ENCODE measurements at regions not wholly inside any gene's neighbourhood (a gene's known extent, or its start where the extent isn't known, plus 50 kb on each side); places are given as distances from the start of the nearest gene placed in this dataset.

DNA sequence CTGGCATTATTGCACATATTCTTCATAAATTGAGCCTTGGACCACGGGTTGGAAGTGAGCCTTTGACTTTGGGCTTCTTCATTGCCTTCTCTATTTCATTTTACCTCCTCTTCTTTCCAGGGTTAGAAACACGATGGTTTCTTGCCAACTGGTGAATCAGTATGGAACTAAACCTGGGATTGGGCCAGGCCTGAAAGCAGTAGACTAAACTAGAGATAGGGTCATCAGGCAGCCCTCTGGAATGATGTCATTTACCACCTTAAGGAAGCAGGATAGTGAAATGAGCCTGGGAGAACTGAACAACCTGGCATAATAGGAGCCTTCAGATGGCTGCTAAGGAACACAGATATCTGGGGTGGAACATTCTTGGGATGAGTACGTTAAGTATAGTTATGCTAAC lies 67.5 kb upstream of the ATP8A1 start:
- peaks cover 4% of the 10 kb centered on the region for H3K27me3 Mint-ChIP-seq
- peaks cover 2% of the 10 kb centered on the region for H3K36me3 Mint-ChIP-seq (ENCODE audit: low read depth)

DNA sequence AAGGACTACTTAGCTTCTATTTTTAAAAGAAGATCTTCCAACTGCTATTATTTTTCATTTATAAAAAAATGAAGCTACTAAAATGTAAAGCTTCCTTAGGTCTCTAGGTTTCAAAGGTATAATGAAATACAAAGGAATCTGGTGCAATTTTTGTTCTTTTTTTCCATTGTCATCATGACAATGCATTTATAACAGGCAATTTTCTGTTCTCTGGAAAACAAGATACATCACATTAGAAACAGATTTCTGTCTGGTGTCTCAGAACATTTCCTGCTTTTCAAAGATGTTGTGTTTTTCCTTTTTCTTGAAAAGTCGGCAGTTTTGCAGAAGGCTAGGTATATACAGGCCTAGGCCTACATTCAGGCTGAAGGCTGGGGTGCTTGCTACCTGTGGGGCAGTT lies 63.6 kb upstream of the ATP8A1 start:
- Mint-ChIP-seq H3K36me3 (ENCODE audit: low read depth) (peaks cover 2% of the 10 kb centered on the region), H3K4me1 (peaks cover 3% of the 10 kb centered on the region), H3K27ac (no peak overlapping the region), H3K27me3 (peaks cover 4% of the 10 kb centered on the region), H3K4me3 (no peak overlapping the region)
- DNase-seq (no peak), ATAC-seq (no peak)
- H3K9me3 ChIP-seq (ENCODE audit: control insufficient read depth, low read length, poor library complexity, severe bottlenecking), result no peaks in the 10 kb centered on the region

More for the DNA sequence above, 67.5 kb upstream of the ATP8A1 start:
- no peaks in the 10 kb centered on the region for H3K4me1 Mint-ChIP-seq
- H3K4me3 Mint-ChIP-seq, result no peak overlapping the region
- no peak for DNase-seq
- no peak for ATAC-seq
- no peak overlapping the region for H3K27ac Mint-ChIP-seq
- peaks cover 2% of the 10 kb centered on the region for H3K9me3 ChIP-seq (ENCODE audit: control insufficient read depth, low read length, poor library complexity, severe bottlenecking)

DNA sequence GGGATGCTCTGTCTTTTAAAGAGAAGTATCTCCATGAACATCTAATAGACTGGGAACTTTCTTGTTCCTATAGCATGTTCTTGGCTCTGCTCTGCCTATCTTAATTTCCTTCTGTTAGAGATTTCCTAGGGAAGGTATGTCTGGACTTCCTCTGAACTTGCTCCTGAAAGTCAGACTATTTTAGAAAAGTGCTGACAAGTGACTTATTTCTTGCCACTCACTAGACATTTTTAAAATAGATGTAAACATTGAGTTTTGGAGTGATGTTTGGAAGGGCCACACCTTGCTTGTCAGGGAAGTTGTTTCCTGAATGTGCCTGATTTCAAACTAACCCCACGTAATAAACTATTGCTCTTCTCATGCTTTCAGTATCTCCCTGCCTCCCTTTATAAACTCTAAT lies 62.4 kb upstream of the ATP8A1 start:
- no peak for DNase-seq
- Mint-ChIP-seq H3K4me3 (no peak overlapping the region), H3K4me1 (peaks cover 3% of the 10 kb centered on the region), H3K27me3 (peaks cover 4% of the 10 kb centered on the region), H3K27ac (no peak overlapping the region), H3K36me3 (ENCODE audit: low read depth) (peaks cover 2% of the 10 kb centered on the region)
- no peak for ATAC-seq
- H3K9me3 ChIP-seq (ENCODE audit: control insufficient read depth, low read length, poor library complexity, severe bottlenecking), result no peaks in the 10 kb centered on the region

DNA sequence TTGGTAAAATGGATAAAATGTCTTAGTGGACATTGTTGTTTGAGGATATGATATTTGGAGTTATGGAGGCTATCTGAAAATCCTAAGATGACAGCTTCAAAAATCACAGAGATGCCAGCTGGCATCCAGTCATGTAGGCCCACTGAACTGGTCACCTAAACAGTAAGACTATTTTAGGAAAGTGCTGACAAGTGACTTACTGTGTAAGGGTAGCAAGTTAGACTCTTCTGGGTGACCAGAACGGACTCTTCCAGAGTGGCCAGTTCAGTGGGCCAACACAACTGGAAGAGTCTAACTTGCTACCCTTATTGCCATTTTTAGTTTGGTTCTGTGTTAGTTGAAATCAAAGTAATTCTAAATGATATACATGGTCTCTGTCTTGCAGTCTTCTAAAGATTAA lies 61.4 kb upstream of the ATP8A1 start:
- DNase-seq (no peak), ATAC-seq (no peak)
- H3K27me3 Mint-ChIP-seq, result peaks cover 2% of the 10 kb centered on the region
- peaks cover 3% of the 10 kb centered on the region for H3K4me1 Mint-ChIP-seq
- no peak overlapping the region for H3K27ac Mint-ChIP-seq
- H3K36me3 Mint-ChIP-seq (ENCODE audit: low read depth), result peaks cover 2% of the 10 kb centered on the region
- H3K4me3 Mint-ChIP-seq, result no peak overlapping the region
- H3K9me3 ChIP-seq (ENCODE audit: control insufficient read depth, low read length, poor library complexity, severe bottlenecking), result no peaks in the 10 kb centered on the region

DNA sequence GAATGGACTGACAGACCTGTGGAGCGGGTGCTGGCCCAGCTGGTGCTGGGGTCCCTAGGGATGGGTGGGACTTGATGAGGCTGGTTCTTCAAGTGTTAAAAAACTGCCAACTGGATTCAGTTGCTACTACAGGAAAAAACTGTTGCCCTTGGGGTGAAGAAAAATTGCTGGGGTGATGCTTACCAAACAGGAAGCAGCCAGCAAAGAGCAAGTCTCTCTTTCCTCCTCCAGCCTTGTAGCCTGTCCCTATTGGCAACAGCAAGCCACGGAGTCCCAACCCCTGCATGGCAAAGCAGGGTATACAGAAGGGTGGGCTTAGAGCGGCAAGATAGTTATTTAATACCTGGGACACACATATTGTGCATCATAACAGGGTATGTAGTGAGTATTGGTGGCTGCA lies 60.1 kb upstream of the ATP8A1 start:
- no peak for DNase-seq
- H3K27me3 Mint-ChIP-seq, result peaks cover 6% of the 10 kb centered on the region
- H3K27ac Mint-ChIP-seq, result no peak overlapping the region

DNA sequence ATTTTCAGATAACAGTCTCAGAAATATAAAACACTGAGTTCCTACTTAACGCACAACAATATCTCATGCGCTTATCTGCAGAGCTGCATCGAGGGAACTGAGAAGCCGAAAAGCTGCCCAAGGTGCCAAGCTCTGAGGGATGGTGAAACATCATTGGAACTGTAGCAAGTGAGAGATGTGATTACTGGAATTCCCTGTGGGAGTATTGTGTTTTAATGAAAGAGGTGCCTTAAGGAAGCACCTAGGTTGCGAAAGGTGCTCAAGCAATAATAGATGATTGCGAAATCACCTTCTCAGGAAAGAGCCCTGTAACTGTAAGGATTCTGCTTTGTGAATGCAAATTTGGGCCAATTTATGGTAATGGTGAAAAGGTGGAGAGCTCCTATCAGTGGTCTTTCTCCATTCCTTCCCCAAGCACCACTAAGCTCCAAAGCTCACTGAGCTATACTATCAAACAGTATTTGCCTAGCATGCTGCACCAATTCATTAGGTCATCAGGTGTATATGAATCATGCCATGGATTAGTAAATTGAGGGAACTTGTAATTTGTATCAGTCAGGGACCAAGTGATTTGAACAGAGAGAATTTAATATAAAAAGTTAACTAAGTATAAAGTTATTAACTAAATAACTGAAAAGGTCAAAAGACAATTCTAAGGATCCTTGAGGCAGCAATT lies 59.0 kb upstream of the ATP8A1 start:
- H3K9me3 ChIP-seq (ENCODE audit: control insufficient read depth, low read length, poor library complexity, severe bottlenecking), result no peaks in the 10 kb centered on the region
- no peaks in the 10 kb centered on the region for H3K36me3 Mint-ChIP-seq (ENCODE audit: low read depth)
- H3K27me3 Mint-ChIP-seq, result peaks cover 15% of the 10 kb centered on the region
- ATAC-seq, result no peak
- H3K4me1 Mint-ChIP-seq, result peaks cover 3% of the 10 kb centered on the region
- no peak overlapping the region for H3K27ac Mint-ChIP-seq
- DNase-seq, result no peak
- no peak overlapping the region for H3K4me3 Mint-ChIP-seq

More for the DNA sequence above, 60.1 kb upstream of the ATP8A1 start:
- peaks cover 3% of the 10 kb centered on the region for H3K4me1 Mint-ChIP-seq
- no peak overlapping the region for H3K4me3 Mint-ChIP-seq
- no peaks in the 10 kb centered on the region for H3K36me3 Mint-ChIP-seq (ENCODE audit: low read depth)
- no peaks in the 10 kb centered on the region for H3K9me3 ChIP-seq (ENCODE audit: control insufficient read depth, low read length, poor library complexity, severe bottlenecking)
- ATAC-seq, result no peak

DNA sequence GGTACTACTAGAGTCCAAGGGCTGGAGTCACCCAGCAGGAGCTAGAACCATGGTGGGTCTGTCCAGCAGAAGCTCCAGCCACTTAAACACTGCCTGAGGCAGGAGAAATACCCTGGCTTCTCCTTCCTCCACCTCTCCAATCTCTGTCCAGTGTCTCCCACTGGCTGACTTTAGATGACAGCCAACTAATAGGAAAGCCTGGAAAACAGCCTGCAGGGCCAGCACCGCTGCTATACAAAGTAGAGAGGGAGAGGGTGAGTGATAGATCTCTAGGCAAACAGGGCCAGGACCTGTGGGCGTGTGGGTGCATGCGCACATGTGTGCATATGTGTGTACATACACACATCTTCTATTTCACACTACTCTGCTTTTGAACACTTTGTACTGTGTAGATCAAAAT lies 56.5 kb upstream of the ATP8A1 start:
- Mint-ChIP-seq H3K27ac (no peak overlapping the region), H3K27me3 (peaks cover 29% of the 10 kb centered on the region), H3K4me1 (peaks cover 3% of the 10 kb centered on the region), H3K4me3 (no peak overlapping the region), H3K36me3 (ENCODE audit: low read depth) (peaks cover under 1% of the 10 kb centered on the region)
- ATAC-seq (no peak), DNase-seq (no peak)
- H3K9me3 ChIP-seq (ENCODE audit: control insufficient read depth, low read length, poor library complexity, severe bottlenecking), result no peaks in the 10 kb centered on the region

DNA sequence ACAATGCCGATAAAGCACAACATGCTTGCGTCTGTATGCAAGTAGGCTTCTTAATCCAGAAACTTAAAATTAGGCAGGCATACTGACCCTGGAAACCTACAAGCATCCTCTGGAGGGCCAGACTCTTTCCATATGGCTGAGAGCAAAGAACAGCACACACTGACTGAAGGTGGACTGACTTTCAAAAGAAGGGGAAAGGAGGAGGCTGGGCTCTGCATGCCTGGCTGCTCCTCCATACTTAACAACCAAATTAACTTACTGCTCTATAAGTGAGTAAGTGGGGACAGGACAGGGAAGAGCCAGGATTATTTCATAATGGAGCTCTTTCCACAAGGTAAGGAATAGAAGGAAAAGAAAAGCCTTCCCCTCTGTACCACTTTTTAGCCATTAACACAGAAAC lies 55.9 kb upstream of the ATP8A1 start:
- H3K4me1 Mint-ChIP-seq, result peaks cover 3% of the 10 kb centered on the region
- H3K9me3 ChIP-seq (ENCODE audit: control insufficient read depth, low read length, poor library complexity, severe bottlenecking), result no peaks in the 10 kb centered on the region
- ATAC-seq (no peak), DNase-seq (no peak)
- peaks cover 32% of the 10 kb centered on the region for H3K27me3 Mint-ChIP-seq
- H3K27ac Mint-ChIP-seq, result no peak overlapping the region
- no peak overlapping the region for H3K4me3 Mint-ChIP-seq
- H3K36me3 Mint-ChIP-seq (ENCODE audit: low read depth), result peaks cover 3% of the 10 kb centered on the region

DNA sequence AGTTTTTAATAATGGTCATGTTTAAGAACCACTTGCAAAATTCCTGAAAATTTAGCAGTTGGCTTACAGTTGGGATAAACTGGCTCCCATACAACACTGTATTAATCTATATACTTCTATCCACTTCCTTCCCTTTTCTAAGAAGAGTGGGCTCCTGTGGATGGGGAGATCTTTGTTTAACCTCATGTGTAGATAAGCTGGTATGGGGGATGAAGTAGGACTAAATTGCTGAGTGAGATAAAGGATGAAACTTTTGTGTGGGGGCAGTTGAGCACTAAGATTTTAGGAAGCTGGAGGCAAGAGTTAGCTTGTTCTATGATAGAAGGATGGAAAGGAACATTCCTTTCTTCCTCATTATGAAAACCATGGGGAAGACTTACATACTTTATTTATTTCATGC lies 54.6 kb upstream of the ATP8A1 start:
- peaks cover 3% of the 10 kb centered on the region for H3K36me3 Mint-ChIP-seq (ENCODE audit: low read depth)
- DNase-seq, result no peak
- peaks cover 32% of the 10 kb centered on the region for H3K27me3 Mint-ChIP-seq
- no peak for ATAC-seq
- no peaks in the 10 kb centered on the region for H3K4me1 Mint-ChIP-seq
- H3K27ac Mint-ChIP-seq, result no peak overlapping the region
- H3K9me3 ChIP-seq (ENCODE audit: control insufficient read depth, low read length, poor library complexity, severe bottlenecking), result no peaks in the 10 kb centered on the region
- H3K4me3 Mint-ChIP-seq, result no peak overlapping the region

DNA sequence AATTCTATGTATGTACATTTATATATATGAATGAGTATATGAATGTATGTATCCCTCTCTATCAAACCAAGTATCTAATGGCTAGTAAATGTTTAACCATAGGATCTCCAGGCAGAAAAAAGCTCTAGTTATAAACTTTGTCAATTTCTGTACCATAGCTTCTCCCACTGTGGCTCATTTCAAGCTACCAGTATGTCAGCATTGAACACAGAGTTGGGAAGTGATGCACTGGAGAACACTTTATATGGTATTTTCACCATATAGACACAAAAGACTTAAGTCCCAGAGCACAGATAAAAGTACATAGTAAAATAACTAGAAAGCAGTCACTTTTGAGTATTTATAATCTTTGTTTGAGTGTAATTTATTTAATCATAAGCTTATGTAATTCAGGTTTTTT lies 53.9 kb upstream of the ATP8A1 start:
- no peak overlapping the region for H3K4me3 Mint-ChIP-seq
- ATAC-seq, result no peak
- peaks cover 3% of the 10 kb centered on the region for H3K36me3 Mint-ChIP-seq (ENCODE audit: low read depth)
- H3K27me3 Mint-ChIP-seq, result peaks cover 32% of the 10 kb centered on the region
- H3K4me1 Mint-ChIP-seq, result no peaks in the 10 kb centered on the region
- H3K9me3 ChIP-seq (ENCODE audit: control insufficient read depth, low read length, poor library complexity, severe bottlenecking), result no peaks in the 10 kb centered on the region
- no peak overlapping the region for H3K27ac Mint-ChIP-seq
- DNase-seq, result no peak

DNA sequence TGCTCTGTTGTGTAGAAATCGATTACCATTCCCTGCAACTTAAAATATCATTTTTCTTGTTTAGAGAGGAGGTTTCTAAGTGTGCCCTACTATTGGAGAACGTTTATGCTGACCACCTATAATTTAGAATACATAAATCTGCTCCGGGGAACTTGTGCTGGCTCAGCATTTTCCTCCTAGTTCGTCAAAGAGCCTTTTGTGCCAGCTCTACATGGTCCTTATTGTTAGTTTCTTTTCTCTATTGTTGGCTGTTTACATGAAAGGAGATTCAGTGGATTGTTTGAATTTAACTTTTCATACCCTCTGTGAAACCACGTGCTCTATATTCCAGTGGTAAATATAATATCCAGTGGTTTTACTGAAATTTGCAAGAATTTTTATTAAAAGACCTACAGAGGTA lies 53.4 kb upstream of the ATP8A1 start:
- Mint-ChIP-seq H3K36me3 (ENCODE audit: low read depth) (peaks cover 3% of the 10 kb centered on the region), H3K4me1 (no peaks in the 10 kb centered on the region), H3K4me3 (no peak overlapping the region), H3K27ac (no peak overlapping the region), H3K27me3 (peaks cover 32% of the 10 kb centered on the region)
- ATAC-seq (no peak), DNase-seq (no peak)
- no peaks in the 10 kb centered on the region for H3K9me3 ChIP-seq (ENCODE audit: control insufficient read depth, low read length, poor library complexity, severe bottlenecking)

DNA sequence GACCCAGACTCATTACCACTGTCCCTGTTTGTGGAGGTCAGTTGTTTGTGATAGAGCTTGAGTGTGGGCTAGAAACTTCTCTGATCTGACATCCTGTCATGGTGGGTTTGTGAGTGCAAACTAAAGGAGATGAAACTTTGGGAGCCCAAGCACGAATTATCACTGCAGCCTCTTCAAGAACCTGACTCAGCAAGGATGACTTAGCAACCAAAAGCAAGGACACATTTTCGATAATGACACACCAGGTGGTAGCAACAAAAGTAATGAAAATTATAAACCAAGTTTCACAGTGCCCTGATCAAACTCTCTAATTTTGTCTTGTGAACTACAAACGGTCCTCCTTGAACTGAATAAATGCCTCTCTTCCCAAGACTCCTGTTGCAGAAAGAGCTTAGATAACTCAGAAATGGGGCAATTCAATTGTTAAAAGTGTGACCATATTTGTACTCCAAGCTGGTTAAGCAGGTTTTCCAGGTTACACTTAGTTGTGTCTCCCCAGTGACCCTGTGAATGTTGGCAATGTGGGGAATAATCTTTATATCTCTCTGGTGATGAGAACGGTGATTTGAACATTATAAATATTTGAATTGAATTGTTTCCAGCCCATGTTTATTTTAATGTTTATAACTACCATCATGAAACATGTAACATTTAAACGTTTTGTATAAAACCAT lies 52.6 kb upstream of the ATP8A1 start:
- peaks cover 3% of the 10 kb centered on the region for H3K36me3 Mint-ChIP-seq (ENCODE audit: low read depth)
- DNase-seq (no peak), ATAC-seq (no peak)
- no peak overlapping the region for H3K27ac Mint-ChIP-seq
- H3K4me3 Mint-ChIP-seq, result no peak overlapping the region
- H3K4me1 Mint-ChIP-seq, result no peaks in the 10 kb centered on the region
- no peaks in the 10 kb centered on the region for H3K9me3 ChIP-seq (ENCODE audit: control insufficient read depth, low read length, poor library complexity, severe bottlenecking)
- H3K27me3 Mint-ChIP-seq, result peaks cover 32% of the 10 kb centered on the region

DNA sequence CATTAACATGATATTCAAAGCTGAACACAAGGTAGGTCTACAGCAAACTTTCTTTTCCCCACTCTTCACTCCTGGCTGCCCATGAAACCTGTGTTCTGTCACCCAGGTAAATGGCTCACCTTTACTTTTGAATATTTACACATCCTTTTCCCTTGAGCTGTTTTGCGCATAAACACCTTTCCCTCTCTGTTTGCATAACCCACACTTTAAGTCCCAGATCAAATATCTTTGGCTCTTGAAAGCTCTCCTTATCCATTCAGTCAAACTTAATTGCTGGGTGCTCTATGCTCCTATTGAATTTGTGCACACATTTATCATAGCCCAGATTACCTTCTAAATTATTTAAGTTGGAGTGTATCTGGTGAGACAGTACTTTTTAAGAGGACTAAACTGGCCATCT lies 51.7 kb upstream of the ATP8A1 start:
- H3K27ac Mint-ChIP-seq, result no peak overlapping the region
- no peaks in the 10 kb centered on the region for H3K9me3 ChIP-seq (ENCODE audit: control insufficient read depth, low read length, poor library complexity, severe bottlenecking)
- no peak overlapping the region for H3K4me3 Mint-ChIP-seq
- no peak for ATAC-seq
- peaks cover 3% of the 10 kb centered on the region for H3K36me3 Mint-ChIP-seq (ENCODE audit: low read depth)
- no peaks in the 10 kb centered on the region for H3K4me1 Mint-ChIP-seq
- peaks cover 32% of the 10 kb centered on the region for H3K27me3 Mint-ChIP-seq
- no peak for DNase-seq

Data from T-helper 17 cell (primary cell).